ENCODE measurements at regions not wholly inside any gene's neighbourhood (a gene's known extent, or its start where the extent isn't known, plus 50 kb on each side); places are given as distances from the start of the nearest gene placed in this dataset.

GRCh38 chr12:107983756-107984472, 145.2 kb upstream of the WSCD2 start:
- TF ChIP-seq CTCF (IDR thresholded peaks at IDR 0.05) (no peak), POLR2A (IDR thresholded peaks at IDR 0.05) (no peak)

Data from right lobe of liver (tissue), 4 donors.